IPS-18c (cell line): ENCODE measurements at regions not wholly inside any gene's neighbourhood (a gene's known extent, or its start where the extent isn't known, plus 50 kb on each side); places are given as distances from the start of the nearest gene placed in this dataset.

Experiments
- H3K4me3 ChIP-seq: 2 replicates; pipeline ENCODE4 v1.7.0; 2013; ENCODE audit warnings: low read depth, mild to moderate bottlenecking, low read length, moderate library complexity; ENCODE audit not compliant: insufficient read depth
- H3K9me3 ChIP-seq: one replicate; pipeline ENCODE4 v1.6.1; 2013; ENCODE audit warnings: mild to moderate bottlenecking, low read length, moderate library complexity; ENCODE audit not compliant: control insufficient read depth, insufficient read depth

DNA sequence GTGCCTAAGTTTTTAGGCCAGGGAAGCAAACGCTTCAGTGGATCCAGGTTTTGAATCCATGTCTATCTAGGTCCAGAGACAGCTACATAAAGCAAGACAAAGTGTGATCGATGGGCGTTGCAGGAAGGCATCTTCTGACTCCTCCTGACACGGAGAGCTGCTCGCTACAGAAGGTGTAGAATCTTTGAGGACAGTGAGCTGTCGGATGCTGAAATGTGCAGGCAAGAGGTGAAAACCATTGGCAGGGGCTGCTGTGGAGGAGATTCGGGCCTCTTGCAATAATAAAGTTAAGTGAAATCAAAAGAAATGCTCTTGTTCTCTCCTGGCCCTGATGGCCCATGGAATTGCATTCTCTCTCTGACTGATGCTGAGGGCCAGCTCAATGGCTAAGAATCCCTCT, 336.2 kb downstream of the CYRIA start:
- H3K9me3 ChIP-seq: no peaks in the 10 kb centered on the region

DNA sequence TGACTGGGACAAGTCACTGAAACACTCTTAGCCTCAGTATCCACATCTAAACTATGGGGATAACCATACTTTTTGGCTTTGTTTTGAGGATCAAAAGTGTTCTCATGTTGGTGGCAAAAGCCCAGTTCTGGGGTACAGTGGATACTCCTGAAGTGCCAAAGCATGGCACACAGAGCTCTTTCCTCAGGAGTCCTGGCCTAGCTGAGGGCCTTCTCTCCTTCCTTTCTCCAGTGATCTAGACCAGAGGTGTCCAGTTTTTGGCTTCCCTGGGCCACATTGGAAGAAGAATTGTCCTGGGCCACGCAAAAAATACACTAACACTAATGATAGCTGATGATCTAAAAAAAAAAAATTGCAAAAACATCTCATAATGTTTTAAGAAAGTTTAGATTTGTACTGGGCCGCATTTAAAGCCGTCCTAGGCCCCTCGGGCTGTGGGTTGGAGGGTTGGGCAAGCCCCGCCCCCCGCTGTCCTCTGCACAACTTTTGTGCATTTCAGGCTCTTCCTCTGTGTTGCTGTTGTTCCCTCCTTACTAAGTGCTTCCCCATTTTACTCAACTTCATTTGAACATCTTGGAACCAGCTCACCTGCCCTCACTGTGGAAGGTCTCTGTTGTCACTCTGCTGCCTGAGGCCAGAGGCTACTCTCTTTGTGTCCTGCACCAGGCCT, 337.0 kb downstream of the CYRIA start:
- Histone ChIP-seq H3K9me3 (no peaks in the 10 kb centered on the region), H3K4me3 (no peak overlapping the region)

More for the DNA sequence above, 336.2 kb downstream of the CYRIA start:
- no peak overlapping the region for H3K4me3 ChIP-seq

DNA sequence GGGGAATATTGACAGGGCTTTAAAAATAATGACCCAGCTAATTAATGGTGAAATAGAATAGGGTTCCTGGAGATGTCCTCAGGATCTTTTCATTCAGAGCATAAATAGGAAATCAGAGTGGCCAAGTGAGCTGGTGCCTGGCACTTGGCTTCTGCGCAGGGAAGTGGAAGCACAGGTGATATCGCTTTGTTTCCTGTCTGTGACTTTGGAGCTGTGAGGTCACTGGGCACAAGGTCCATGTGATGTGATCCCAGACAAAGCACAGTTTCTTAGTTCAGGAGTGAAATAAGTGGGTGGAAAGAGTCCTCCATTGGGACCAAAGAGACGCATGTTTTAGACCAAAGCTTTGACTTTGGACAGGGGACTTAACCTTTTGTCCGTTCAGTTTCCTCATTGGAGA, 338.3 kb downstream of the CYRIA start:
- Histone ChIP-seq H3K4me3 (no peak overlapping the region), H3K9me3 (no peaks in the 10 kb centered on the region)

DNA sequence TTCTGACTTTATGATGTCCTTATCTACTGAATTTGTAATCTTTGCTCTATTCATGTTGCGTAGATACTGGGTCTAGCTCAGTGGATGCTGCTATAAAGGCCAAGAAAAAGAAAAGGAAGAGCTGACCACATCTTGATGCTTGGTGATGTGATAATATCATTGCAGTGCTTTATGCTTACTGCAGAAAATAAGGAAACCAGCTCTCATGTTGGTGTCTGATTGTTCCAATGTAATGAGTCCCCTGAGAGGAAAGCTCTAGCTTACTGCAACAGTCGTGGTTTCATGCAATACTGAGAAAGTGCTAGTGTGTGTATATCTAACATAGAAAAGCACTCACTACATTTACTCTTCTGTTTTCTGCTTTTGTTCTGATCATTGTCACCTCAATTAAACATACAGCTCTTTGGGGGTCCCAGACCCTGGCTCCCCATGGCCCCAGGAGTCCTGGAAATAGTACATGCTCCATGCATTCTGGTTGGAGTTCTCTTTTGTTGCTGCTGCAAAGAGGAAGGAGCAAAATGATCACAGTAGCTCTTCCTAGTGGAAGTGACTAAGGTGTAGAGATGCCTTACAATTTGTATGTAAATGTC, 338.8 kb downstream of the CYRIA start:
- no peak overlapping the region for H3K4me3 ChIP-seq
- H3K9me3 ChIP-seq: no peaks in the 10 kb centered on the region

DNA sequence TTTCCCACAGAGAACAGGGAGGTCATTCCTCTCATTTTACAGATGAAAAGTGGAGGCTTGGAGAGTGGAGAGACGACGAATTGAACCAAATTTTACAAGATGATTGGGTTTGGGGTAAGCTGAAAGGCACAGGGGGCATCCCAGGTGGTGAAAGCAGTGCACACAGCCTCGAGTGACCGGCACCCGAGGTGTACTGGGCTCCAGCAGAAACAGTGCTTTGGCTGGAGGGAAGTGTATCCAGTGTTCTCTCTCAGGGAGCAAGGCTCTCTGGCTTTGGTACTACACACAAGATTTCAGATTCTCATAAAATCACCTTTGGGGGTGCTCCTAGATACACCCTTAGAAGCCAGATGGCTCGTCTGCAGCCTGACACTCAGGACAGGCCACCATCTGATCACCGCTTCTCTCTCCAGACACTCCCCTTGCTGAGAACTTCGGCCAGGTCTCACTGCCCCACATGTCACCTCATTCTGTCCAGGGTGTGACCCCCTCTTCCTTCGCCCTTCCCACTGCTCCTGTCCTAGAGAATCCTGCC, 339.6 kb downstream of the CYRIA start:
- Histone ChIP-seq H3K4me3 (no peak overlapping the region), H3K9me3 (no peaks in the 10 kb centered on the region)

DNA sequence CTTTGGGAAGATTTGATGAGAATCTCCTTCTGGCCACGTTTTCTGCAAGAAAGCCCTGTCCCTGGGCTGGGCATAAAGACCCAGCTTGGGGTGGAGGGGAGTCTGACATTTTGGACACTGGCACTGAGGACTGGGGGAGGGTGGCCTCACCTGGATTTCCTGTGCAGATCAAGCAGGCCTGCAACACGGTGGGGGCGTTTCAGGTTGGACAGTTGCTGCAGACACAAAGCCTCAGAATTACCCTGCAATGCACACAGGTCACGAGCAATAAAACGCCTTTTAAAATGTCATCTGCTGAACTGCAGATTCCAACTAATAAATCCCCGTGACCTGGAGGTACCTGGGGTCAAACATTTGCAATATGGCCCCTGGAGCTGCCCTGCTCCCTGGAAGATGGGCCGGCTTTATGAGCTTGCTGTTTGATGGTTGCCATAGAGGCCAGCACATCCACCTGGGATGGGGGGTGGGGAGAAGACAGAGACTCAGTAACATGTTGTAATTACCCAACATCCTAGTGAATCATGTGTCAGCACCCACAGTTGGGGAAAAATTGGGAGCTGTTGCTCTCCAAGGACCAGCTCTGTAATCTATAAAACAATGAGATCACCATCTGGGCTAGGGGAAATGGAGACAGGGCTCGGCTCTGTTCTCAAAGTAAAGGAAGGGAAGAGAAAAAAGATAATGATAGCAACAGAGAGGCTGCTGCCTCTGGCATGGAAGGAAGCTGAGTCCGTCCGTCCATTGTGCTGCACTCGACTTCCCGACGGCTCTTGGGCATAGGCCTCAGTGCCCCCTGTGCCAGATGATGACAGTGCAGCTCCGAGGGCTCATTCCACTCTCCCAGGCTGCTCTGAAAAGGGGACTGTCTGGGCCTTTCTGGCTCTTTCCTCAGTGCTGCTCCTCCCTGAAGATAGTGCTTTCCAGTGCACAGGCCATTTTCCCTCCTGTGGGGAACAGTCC, 340.3 kb downstream of the CYRIA start:
- no peak overlapping the region for H3K4me3 ChIP-seq
- H3K9me3 ChIP-seq: no peaks in the 10 kb centered on the region

DNA sequence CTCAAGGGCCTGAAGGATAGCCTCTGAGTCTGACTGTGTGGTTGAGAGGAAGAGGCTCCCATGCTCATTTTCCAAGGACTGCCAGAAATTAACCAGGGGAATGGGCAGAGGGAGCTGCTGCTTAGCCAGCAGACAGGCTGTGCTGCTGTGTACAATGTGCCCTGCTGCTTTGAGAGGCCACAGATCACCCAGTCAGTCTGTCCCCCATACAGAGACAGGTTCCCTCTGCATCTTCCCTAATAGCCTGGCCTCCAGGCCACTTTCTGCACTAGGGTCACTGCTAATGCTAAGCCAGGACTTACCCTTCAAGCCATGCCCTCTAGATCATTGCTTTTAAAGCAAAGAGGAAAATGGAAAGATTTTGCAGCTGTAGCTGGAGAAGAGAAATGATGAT, 341.1 kb downstream of the CYRIA start:
- Histone ChIP-seq H3K4me3 (no peak overlapping the region), H3K9me3 (no peaks in the 10 kb centered on the region)

DNA sequence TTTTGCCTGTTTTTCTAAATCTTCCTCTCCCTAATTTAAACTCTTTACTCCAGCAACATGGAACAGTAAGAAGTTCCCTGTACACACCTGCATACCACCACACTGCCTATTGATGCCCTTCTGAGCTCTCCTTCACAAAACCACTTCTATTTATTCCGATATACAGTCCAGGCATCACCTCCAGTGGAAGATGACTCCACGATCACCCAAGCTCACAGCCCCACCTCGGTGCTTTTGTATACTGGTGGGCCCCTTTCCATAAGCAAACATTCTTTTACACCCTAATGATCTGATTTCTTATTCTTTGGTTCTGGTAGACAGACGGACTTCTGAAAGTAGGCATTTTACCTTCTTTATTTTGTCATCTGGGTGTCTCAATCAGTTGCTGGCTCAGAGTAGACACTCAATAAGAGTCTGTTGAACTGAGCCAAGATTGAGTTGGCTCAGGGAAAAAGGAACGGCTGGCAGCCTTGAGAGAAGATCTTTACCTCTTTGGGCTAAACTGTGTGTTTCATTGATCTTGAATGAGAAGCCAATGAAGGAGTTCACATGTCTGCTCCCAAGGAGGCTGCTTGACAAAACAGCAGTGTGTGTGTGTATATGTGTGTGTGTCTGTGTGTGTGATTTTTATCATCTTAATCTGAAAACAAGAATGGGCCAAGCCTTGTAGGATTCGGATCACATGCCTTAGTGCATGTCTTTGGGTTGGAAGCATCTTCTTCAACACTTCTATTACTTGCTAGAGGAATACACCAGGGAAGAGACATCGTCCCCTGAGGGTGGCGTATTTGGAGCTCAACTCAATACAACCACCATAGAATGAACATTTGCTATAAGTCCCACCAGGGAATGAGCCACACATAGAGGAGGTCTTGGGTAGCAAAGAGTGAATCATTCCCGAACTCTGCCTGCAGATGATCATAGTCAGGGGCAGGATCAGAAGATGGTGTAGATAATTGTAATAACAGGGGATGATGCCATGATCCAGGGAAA, 341.8 kb downstream of the CYRIA start:
- Histone ChIP-seq H3K4me3 (no peak overlapping the region), H3K9me3 (no peaks in the 10 kb centered on the region)

DNA sequence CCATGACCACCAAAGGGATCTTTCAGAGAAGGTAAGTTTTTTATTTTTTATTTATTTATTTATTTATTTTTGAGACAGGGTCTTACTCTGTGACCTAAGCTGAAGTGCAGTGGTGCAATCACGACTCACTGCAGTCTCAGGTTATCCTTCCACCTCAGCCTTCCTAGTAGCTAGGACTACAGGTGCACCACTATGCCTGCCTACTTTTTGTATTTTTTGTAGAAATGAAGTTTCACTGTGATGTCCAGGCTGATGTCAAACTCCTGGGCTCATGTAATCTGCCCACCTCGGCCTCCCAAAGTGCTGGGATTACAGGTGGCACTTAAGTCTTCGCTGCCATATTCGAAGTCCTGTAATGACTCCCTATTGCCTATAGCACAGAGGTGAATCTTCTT, 342.5 kb downstream of the CYRIA start:
- Histone ChIP-seq H3K4me3 (no peak overlapping the region), H3K9me3 (no peaks in the 10 kb centered on the region)

DNA sequence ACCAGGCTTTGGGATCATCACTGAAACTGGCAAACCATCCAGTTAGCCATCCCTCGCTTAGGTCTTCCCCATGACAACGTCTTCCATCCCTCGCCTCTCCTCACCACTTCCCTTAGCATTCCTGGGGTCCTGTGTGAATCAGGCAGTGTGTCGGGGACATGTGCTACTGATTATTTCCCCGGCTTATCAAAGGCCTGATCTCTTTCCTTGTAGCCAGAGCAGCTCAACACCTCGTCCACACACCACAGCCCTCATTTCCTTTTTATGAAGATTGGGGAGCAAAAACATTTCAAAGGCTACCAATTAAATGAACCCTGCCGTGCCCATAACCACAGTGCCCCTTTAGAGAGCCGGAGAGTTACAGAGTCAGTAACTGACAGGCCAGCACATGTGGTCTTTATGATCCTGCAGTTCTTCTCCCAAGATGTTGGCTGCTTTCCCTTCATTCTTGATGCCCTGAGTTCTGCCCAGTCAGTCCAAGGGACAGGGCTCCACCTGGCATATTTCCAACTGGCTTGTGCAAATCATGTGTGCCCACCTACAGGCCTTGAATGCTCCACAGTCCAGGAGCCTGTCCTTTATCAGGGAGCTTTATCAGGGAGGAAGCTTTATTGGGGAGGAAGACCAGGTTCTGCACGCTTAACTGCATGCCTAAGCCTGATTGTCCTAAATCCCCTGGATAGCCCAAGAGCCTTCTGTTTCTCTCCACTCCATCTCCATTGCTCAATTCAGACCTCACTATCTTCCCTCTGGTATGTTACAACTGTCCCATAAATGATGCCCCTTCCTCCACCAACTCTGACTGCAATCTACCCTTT, 343.1 kb downstream of the CYRIA start:
- no peaks in the 10 kb centered on the region for H3K9me3 ChIP-seq
- no peak overlapping the region for H3K4me3 ChIP-seq

DNA sequence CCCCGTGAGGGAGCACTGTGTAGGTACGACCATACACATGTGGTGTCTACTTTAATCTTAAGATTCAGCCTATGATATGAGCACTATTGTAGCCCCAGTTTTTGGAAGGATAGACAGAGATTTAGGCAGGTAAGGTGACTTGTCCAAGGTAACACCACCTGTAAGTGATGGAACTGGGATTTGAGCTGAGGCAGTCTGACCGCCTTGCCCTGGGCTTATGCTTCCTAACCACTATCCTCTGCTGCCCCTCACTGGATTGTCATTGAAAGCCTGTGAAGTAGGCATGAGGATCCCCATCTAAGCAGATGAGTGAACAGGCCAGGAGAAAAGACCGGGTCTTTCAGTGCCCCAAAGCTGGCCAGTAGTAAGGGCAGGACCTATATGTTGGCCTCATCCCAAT, 343.8 kb downstream of the CYRIA start:
- Histone ChIP-seq H3K9me3 (no peaks in the 10 kb centered on the region), H3K4me3 (no peak overlapping the region)

DNA sequence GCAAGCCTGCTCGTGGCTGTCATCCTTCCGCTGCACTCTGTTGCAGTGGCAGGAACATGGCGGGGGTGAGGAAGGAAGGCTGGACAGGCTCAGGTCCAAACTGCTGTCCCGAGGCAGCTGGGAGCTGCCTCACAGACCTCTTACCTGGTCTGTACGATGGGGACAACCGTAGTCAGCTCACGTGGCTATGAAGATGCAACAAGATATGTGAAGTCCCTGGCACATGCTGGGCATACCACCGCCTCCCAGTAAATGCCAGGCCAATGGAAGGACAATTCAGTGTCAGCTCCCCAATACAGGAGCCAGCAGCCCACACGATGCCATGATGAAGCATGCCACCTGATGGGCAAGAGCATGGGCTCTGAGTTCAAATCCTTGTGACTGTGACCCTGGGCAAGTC, 344.4 kb downstream of the CYRIA start:
- Histone ChIP-seq H3K9me3 (no peaks in the 10 kb centered on the region), H3K4me3 (no peak overlapping the region)

DNA sequence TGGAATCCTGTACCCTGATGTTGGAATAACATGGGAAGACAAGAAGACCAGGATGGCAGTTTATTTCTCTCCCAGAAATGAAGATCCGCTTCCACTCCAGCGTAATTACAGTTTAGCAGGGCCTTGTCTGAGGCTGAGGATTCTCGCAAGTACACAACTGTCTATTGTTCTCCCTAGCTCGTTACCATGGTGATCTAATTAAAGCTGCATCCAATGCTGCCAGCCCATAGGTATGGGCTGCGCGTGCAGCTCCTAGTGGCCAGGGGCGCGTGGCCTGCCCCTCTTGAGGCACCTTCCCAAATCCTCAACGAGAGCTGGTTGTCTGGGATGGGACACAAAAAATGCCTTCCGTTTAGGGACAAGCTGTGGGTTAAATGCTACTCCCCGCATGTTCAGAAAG, 344.9 kb downstream of the CYRIA start:
- Histone ChIP-seq H3K4me3 (no peak overlapping the region), H3K9me3 (no peaks in the 10 kb centered on the region)

DNA sequence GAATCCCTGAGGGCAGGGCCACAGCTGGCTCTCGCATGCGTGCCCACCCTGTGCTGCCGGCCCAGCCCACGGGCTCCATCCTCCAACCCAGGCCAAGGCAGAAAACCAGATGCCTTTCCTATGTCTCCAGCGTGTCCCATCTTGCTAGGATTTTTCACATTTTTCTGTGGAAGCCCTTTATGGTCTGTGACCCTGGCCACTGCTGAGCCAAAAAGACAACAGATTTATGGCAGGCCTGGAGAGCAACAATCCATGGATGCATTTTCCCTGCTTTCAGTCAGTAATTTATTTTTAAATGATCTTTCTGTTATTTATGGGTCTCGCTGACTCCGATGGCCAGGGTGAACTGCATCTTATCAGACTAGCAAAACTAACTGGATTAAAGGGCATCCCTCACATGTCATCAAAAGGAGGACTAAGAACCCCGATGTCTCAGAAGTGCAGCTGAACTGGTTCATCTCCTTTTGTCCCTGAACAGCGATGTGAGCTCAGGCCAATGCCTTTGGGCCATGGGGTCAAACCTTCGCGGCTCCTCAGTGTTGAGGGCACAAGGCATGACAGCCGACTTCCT, 346.0 kb downstream of the CYRIA start:
- H3K9me3 ChIP-seq: no peaks in the 10 kb centered on the region
- H3K4me3 ChIP-seq: no peak overlapping the region

DNA sequence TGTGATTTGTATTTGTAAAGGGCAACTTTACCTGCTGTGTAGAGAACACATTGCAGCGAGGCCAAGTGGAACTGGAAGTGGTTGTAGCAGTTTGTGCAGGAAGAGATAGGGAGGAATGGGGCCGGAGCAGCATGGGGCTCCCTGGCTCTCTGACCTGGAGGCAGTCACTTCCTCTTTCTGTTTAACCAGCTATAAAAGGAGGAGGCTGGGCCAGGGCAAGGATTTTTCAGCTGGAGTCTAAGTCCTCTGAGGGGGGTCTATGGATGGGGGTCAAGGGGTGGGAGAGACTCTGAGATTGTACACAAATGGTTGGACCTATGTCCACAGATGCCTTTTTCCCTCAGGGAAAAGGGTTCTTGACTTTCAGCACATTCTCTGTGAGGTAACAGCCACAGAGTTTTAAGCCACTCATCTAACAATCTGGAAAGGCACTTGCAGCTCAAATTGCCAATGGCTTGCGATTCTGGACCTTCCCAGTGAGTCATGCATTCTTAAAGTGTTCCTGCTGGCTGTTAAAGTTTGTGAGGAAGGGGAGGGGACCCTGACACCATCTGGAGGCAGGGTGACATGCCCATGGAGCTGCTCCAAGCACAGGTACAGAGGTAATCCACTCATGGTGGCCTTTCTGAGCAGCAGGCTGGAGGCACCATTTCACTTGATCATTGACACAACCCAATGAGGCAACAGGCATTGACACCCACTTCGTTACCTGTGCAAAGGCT, 347.0 kb downstream of the CYRIA start:
- Histone ChIP-seq H3K9me3 (peaks cover 2% of the 10 kb centered on the region), H3K4me3 (no peak overlapping the region)
